HG03378 (cell line): ENCODE measurements at regions not wholly inside any gene's neighbourhood (a gene's known extent, or its start where the extent isn't known, plus 50 kb on each side); places are given as distances from the start of the nearest gene placed in this dataset.
"Not testable (repeated sequence)": the region's sequence is repeated elsewhere in the genome, so short reads cannot be mapped to it uniquely, and the experiment has no call there.

ENCODE experiments used
- ATAC-seq: cut with Tn5 transposase; IDR thresholded peaks from one replicate; pipeline ENCODE4 v1.9.1; 2021; ENCODE audit warnings: mild to moderate bottlenecking, moderate library complexity; ENCODE audit not compliant: unreplicated experiment

- not testable (repeated sequence) for ATAC-seq
These were observed 56.2 kb upstream of the TFPI start for GRCh38 chr2:187610450-187610849.

GRCh38 chr2:187612857-187613256 lies 58.6 kb upstream of the TFPI start:
- ATAC-seq = no peak

- no peak for ATAC-seq
These were observed 60.5 kb upstream of the TFPI start for GRCh38 chr2:187614756-187615155.

GRCh38 chr2:187615364-187615763 lies 61.1 kb upstream of the TFPI start:
- no peak for ATAC-seq

GRCh38 chr2:187615902-187616301 lies 61.7 kb upstream of the TFPI start:
- no peak for ATAC-seq

GRCh38 chr2:187617120-187617519 lies 62.9 kb upstream of the TFPI start:
- ATAC-seq = no peak

- no peak for ATAC-seq
These were observed 63.7 kb upstream of the TFPI start for GRCh38 chr2:187617905-187618304.

- ATAC-seq = no peak
These were observed 64.6 kb upstream of the TFPI start for GRCh38 chr2:187618813-187619212.

GRCh38 chr2:187627153-187627552 lies 72.9 kb upstream of the TFPI start:
- ATAC-seq = no peak

- ATAC-seq = not testable (repeated sequence)
These were observed 82.6 kb upstream of the TFPI start for GRCh38 chr2:187636731-187637391.

GRCh38 chr2:187637392-187637740 lies 83.1 kb upstream of the TFPI start:
- ATAC-seq = not testable (repeated sequence)

- ATAC-seq = not testable (repeated sequence)
These were observed 83.5 kb upstream of the TFPI start for GRCh38 chr2:187637771-187638170.

- ATAC-seq = no peak
These were observed 84.6 kb upstream of the TFPI start for GRCh38 chr2:187638840-187639239.

GRCh38 chr2:187640926-187641510 lies 86.8 kb upstream of the TFPI start:
- ATAC-seq = no peak

- ATAC-seq = no peak
These were observed 88.3 kb upstream of the TFPI start for GRCh38 chr2:187642498-187642897.

- ATAC-seq = no peak
These were observed 90.3 kb upstream of the TFPI start for GRCh38 chr2:187644486-187644885.

- ATAC-seq = no peak
These were observed 90.7 kb upstream of the TFPI start for GRCh38 chr2:187644981-187645380.

- ATAC-seq = no peak
These were observed 92.3 kb upstream of the TFPI start for GRCh38 chr2:187646556-187646955.

GRCh38 chr2:187654535-187654934 lies 100.3 kb upstream of the TFPI start:
- ATAC-seq = no peak

GRCh38 chr2:187655001-187655400 lies 100.8 kb upstream of the TFPI start:
- no peak for ATAC-seq

- ATAC-seq = no peak
These were observed 101.9 kb upstream of the TFPI start for GRCh38 chr2:187656123-187656522.

- ATAC-seq = no peak
These were observed 104.8 kb upstream of the TFPI start for GRCh38 chr2:187658952-187659525.

- not testable (repeated sequence) for ATAC-seq
These were observed 121.8 kb upstream of the TFPI start for GRCh38 chr2:187676050-187676449.
